Osteoblast (primary cell): ENCODE measurements at regions not wholly inside any gene's neighbourhood (a gene's known extent, or its start where the extent isn't known, plus 50 kb on each side); places are given as distances from the start of the nearest gene placed in this dataset.

Experiments used
- DNase-seq: peaks from one replicate; pipeline ENCODE4 v3.0.0; 2011; ENCODE audit warnings: low spot score, mixed read lengths; ENCODE audit not compliant: insufficient read length; ENCODE audit errors: missing footprints
- H2AFZ ChIP-seq: 2 replicates; pipeline ENCODE4 v1.6.0; 2011; ENCODE audit warnings: mild to moderate bottlenecking, low read length
- H3K27ac ChIP-seq: 2 replicates; pipeline ENCODE4 v1.5.1; 2011; ENCODE audit warnings: mild to moderate bottlenecking, low read depth, low read length, moderate library complexity
- H3K27me3 ChIP-seq: 2 replicates; pipeline ENCODE4 v1.6.0; 2012; ENCODE audit warnings: mild to moderate bottlenecking, control low read depth, inconsistent platforms, low read length, moderate library complexity; ENCODE audit not compliant: insufficient read depth
- H3K36me3 ChIP-seq: 2 replicates; pipeline ENCODE4 v1.5.1; 2011; ENCODE audit warnings: mild to moderate bottlenecking, low read length, control low read depth, moderate library complexity; ENCODE audit not compliant: insufficient read depth
- H3K4me1 ChIP-seq: 2 replicates; pipeline ENCODE4 v1.5.1; 2011; ENCODE audit warnings: mild to moderate bottlenecking, low read length, control low read depth, moderate library complexity; ENCODE audit not compliant: insufficient read depth
- H3K4me2 ChIP-seq: 2 replicates; pipeline ENCODE4 v1.6.0; 2011; ENCODE audit warnings: mild to moderate bottlenecking, low read length; ENCODE audit not compliant: insufficient read depth
- H3K4me3 ChIP-seq: fragments of 200-600 bp; sonication (generic); 3 replicates; pipeline ENCODE4 v1.5.1; 2012; ENCODE audit warnings: mild to moderate bottlenecking, low read length, inconsistent platforms; ENCODE audit not compliant: insufficient read depth
- H3K79me2 ChIP-seq: 2 replicates; pipeline ENCODE4 v1.6.0; 2012; ENCODE audit warnings: mild to moderate bottlenecking, low read length, control low read depth, inconsistent platforms; ENCODE audit not compliant: insufficient read depth
- H3K9me3 ChIP-seq: 2 replicates; pipeline ENCODE4 v1.5.1; 2011; ENCODE audit warnings: low read depth, low read length, control low read depth
- H4K20me1 ChIP-seq: 2 replicates; pipeline ENCODE4 v1.6.0; 2012; ENCODE audit warnings: mild to moderate bottlenecking, low read length, control low read depth; ENCODE audit not compliant: insufficient read depth
- TF ChIP-seq, protein P1 (sequence below): IDR thresholded peaks from 2 replicates; pipeline ENCODE4 v1.5.1; 2011; ENCODE audit warnings: mild to moderate bottlenecking, low read depth, low read length, moderate library complexity; ENCODE audit errors: extremely low read depth

DNA sequence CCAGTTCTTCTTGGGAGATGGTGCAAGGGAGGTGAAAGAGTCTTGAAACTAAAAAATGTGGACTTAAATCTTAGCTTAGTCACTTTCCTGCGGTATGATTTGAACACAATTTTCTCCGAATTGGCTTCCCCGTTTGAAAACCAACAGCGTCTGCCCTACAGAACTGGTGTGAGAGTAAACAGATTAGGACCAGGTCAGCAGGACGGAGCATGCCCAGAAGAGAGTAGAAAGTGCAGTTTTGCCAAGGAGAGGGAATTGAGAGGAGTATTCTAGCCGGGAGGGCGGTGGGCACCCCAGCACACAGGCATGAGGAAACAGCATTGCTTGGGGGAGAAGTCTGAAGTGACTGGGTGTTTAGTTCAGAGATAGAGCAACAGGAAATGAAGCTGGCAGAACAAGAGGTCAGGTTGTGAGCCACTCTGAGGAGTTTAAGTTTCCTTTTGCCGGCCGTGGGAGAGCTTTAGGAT is 927.1 kb downstream of the VRK1 start:
- Histone ChIP-seq H3K4me2 (no peak overlapping the region), H2AFZ (no peak overlapping the region)
- DNase-seq, result no peak

DNA sequence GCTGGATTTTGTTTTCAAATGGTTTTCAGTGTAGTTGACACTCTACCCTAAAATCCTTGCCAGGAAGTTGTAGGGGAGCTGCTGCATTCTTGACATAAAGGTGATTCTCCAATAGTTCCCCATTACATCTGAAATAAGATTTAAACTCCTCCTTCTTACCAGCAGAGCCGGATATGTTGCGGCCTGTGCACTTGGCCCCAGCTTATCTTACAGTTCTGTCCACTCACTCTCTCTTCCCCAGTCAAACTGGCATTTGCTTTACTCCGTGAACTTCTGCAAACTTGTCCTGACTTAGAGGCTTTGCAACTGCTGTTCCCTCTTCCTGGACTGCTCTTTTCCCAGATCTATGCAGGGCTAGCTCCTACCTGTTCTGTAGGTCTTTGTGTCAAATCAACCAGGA is 929.5 kb downstream of the VRK1 start:
- H3K9me3 ChIP-seq, result peaks cover 3% of the 10 kb centered on the region
- no peak overlapping the region for H3K27ac ChIP-seq
- H2AFZ ChIP-seq, result no peak overlapping the region
- H3K4me2 ChIP-seq, result no peak overlapping the region
- H3K36me3 ChIP-seq, result no peaks in the 10 kb centered on the region
- H3K4me3 ChIP-seq, result no peak overlapping the region
- H3K27me3 ChIP-seq, result no peaks in the 10 kb centered on the region
- no peak for DNase-seq
- H3K4me1 ChIP-seq, result no peaks in the 10 kb centered on the region
- no peaks in the 10 kb centered on the region for H4K20me1 ChIP-seq
- H3K79me2 ChIP-seq, result no peaks in the 10 kb centered on the region
- TF ChIP-seq, protein P1, sequence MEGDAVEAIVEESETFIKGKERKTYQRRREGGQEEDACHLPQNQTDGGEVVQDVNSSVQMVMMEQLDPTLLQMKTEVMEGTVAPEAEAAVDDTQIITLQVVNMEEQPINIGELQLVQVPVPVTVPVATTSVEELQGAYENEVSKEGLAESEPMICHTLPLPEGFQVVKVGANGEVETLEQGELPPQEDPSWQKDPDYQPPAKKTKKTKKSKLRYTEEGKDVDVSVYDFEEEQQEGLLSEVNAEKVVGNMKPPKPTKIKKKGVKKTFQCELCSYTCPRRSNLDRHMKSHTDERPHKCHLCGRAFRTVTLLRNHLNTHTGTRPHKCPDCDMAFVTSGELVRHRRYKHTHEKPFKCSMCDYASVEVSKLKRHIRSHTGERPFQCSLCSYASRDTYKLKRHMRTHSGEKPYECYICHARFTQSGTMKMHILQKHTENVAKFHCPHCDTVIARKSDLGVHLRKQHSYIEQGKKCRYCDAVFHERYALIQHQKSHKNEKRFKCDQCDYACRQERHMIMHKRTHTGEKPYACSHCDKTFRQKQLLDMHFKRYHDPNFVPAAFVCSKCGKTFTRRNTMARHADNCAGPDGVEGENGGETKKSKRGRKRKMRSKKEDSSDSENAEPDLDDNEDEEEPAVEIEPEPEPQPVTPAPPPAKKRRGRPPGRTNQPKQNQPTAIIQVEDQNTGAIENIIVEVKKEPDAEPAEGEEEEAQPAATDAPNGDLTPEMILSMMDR, result no peak

More for the DNA sequence above, 927.1 kb downstream of the VRK1 start:
- TF ChIP-seq, protein P1, result no peak
- H3K9me3 ChIP-seq, result no peaks in the 10 kb centered on the region
- H3K27ac ChIP-seq, result no peak overlapping the region
- no peaks in the 10 kb centered on the region for H3K79me2 ChIP-seq
- H4K20me1 ChIP-seq, result no peaks in the 10 kb centered on the region
- H3K27me3 ChIP-seq, result no peaks in the 10 kb centered on the region
- H3K4me3 ChIP-seq, result no peak overlapping the region
- H3K36me3 ChIP-seq, result no peaks in the 10 kb centered on the region
- no peaks in the 10 kb centered on the region for H3K4me1 ChIP-seq

DNA sequence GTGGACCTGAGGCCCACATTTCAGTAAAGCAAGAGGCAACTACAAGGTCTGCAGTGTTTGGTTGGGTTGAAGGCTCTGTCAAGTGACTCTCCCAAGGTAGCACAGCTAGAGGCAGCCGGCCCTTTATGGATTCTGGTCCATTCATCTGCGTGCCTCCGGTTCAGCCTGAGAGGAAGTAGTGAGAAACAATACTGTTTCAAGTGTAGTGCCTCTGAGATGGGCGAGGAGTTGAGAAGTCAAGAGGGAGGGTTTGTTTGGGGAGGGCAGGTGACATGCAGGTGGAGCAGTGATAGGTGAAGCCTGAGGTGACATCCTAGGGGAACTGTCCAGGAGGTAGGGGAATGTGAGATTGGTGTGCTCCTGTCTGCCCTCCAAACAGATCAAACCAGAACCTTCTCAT is 933.5 kb downstream of the VRK1 start:
- no peaks in the 10 kb centered on the region for H3K4me1 ChIP-seq
- H3K27ac ChIP-seq, result no peak overlapping the region
- TF ChIP-seq, protein P1, result no peak
- no peaks in the 10 kb centered on the region for H3K36me3 ChIP-seq
- H3K27me3 ChIP-seq, result no peaks in the 10 kb centered on the region
- no peak overlapping the region for H3K4me2 ChIP-seq
- H3K79me2 ChIP-seq, result no peaks in the 10 kb centered on the region
- DNase-seq, result no peak
- H4K20me1 ChIP-seq, result no peaks in the 10 kb centered on the region
- H3K4me3 ChIP-seq, result no peak overlapping the region
- no peak overlapping the region for H2AFZ ChIP-seq
- peaks cover 3% of the 10 kb centered on the region for H3K9me3 ChIP-seq

DNA sequence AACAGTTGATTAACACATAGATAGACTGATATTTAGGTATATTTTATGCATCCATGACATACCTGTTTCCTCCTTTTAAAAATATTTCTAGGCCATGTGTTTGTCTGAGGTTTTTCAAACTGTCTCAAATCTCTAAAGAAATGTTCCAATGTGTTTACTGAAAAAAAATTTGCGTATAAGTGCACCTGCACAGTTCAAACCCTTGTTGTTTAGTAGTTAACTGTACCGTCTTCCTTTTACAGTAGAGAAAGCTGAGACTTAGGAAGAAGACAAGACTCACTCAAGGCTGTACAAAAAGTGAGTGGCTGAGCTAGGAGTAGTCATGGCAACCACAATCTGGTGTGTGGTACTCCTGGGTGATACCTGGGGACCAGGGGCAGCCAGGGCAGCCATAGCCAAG is 934.6 kb downstream of the VRK1 start:
- Histone ChIP-seq H3K4me2 (no peak overlapping the region), H3K27me3 (no peaks in the 10 kb centered on the region), H3K36me3 (no peaks in the 10 kb centered on the region), H2AFZ (no peak overlapping the region), H3K4me1 (no peaks in the 10 kb centered on the region), H4K20me1 (no peaks in the 10 kb centered on the region), H3K4me3 (no peak overlapping the region), H3K79me2 (no peaks in the 10 kb centered on the region), H3K27ac (no peak overlapping the region), H3K9me3 (peaks cover 3% of the 10 kb centered on the region)
- TF ChIP-seq, protein P1, result no peak
- DNase-seq, result no peak
